HUES48 (cell line): ENCODE measurements at regions not wholly inside any gene's neighbourhood (a gene's known extent, or its start where the extent isn't known, plus 50 kb on each side); places are given as distances from the start of the nearest gene placed in this dataset.

Experiments
- H3K27ac ChIP-seq: one replicate; pipeline ENCODE4 v1.7.0; 2013; ENCODE audit warnings: low read depth, low read length, inconsistent platforms
- H3K27me3 ChIP-seq: 2 replicates; pipeline ENCODE4 v1.6.1; 2013; ENCODE audit warnings: mild to moderate bottlenecking, low read length; ENCODE audit not compliant: control insufficient read depth, insufficient read depth
- H3K36me3 ChIP-seq: 2 replicates; pipeline ENCODE4 v1.6.1; 2013; ENCODE audit warnings: low read length; ENCODE audit not compliant: control insufficient read depth, insufficient read depth
- H3K4me1 ChIP-seq: 2 replicates; pipeline ENCODE4 v1.6.1; 2013; ENCODE audit warnings: mild to moderate bottlenecking, low read length; ENCODE audit not compliant: control insufficient read depth, insufficient read depth
- H3K4me3 ChIP-seq: 2 replicates; pipeline ENCODE4 v1.5.1; 2013; ENCODE audit warnings: mild to moderate bottlenecking, low read depth, low read length
- H3K9ac ChIP-seq: 2 replicates; pipeline ENCODE4 v1.6.1; 2013; ENCODE audit warnings: mild to moderate bottlenecking, low read depth, low read length, moderate library complexity
- H3K9me3 ChIP-seq: 2 replicates; pipeline ENCODE4 v1.6.1; 2013; ENCODE audit warnings: low read length; ENCODE audit not compliant: control insufficient read depth, insufficient read depth

DNA sequence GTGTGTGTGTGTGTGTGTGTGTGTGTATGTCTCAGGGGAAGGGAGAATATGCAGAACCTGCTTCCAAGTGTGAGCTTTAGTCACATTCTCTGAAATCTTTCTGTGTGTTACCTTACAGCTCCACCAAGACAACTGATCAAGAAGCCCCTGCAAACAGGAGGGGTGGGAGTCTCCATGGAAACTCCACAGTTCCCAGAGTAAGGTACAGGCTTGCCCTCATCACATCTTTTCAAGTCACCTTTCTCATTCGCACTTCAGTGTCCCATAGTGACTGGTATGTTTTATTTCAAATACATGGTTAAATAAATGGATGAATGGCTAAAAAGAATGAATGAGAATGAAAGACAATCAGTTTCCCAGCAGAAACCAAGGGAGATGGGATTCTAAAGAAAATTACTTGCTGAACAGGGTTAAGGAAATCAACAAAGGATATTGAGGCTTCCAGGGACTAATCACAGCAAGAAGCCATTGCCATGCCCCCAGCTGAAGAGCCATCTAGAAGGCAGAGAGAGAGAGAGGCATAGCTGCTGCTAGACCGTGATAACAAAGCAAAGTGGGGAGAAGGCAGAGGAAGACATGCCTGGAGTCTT is 987.2 kb upstream of the CELF4 start:
- peak overlapping the region; percentile 69 for H3K27ac ChIP-seq
- H3K9me3 ChIP-seq = no peaks in the 10 kb centered on the region
- H3K36me3 ChIP-seq = no peaks in the 10 kb centered on the region
- peaks cover 38% of the 10 kb centered on the region for H3K4me1 ChIP-seq
- H3K9ac ChIP-seq = no peak overlapping the region
- H3K4me3 ChIP-seq = no peak overlapping the region
- no peaks in the 10 kb centered on the region for H3K27me3 ChIP-seq

DNA sequence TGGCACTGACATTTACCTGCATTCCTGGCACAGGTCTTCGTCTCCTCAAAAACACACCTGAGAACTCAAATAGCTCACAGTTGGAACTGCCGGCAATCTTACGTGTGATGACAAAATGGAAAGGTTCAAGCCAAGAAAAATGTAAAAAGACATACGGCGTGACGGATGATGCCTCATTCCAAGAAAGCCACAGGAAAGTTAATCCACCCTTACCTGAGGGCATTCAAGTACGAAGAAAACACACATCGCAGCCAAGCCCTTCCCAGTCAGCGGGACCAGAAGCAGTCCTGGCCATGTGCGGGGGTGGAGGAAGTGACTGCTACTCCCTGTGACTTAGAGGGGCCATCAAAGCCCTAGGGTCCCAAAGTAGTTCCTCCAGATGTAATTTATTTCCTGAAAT is 986.3 kb upstream of the CELF4 start:
- Histone ChIP-seq H3K27ac (no peak overlapping the region), H3K4me1 (peaks cover 38% of the 10 kb centered on the region), H3K9me3 (no peaks in the 10 kb centered on the region), H3K9ac (no peak overlapping the region), H3K36me3 (no peaks in the 10 kb centered on the region), H3K4me3 (no peak overlapping the region), H3K27me3 (no peaks in the 10 kb centered on the region)

DNA sequence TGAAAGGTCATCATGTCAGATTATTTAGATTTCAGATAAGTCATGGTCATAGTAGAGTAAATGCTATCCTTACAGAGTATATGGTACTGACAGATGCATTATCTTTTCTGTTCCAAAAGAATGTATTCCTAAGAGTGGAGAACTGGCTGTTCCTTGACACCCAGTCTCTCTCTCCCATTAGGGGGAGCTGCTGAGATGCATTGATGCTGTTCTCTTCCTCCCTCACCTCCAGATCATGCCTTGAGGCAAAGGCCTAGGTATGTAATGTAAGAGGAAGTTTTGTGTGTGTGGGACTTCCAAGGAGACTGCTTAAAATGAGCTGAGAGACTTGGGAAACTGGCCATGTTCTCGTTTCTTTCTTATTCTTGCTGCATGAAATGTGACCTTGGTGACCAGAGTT is 979.5 kb upstream of the CELF4 start:
- H3K9me3 ChIP-seq = no peaks in the 10 kb centered on the region
- no peaks in the 10 kb centered on the region for H3K27me3 ChIP-seq
- H3K4me3 ChIP-seq = no peak overlapping the region
- H3K36me3 ChIP-seq = no peaks in the 10 kb centered on the region
- H3K27ac ChIP-seq = no peak overlapping the region
- no peak overlapping the region for H3K9ac ChIP-seq
- no peaks in the 10 kb centered on the region for H3K4me1 ChIP-seq

DNA sequence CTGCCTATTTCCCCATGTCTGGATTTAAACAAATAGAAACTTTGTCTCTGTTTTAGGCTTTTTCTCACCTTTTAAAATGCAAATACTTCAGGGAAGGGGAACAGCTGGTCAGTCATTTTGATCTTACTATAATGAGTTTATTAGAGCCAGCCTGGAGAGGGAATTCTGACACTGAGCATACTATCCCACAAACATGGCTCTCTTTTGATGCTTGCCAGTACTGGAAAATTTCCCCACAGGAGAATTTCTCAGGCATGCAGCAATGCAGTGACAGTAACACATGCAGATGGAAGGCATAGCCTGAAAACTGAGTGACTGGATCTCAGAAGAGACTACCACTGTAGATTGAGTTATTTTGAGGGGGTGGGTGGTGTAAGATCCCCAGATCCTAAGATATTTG is 974.3 kb upstream of the CELF4 start:
- no peaks in the 10 kb centered on the region for H3K27me3 ChIP-seq
- H3K9me3 ChIP-seq = no peaks in the 10 kb centered on the region
- no peak overlapping the region for H3K9ac ChIP-seq
- H3K4me3 ChIP-seq = no peak overlapping the region
- peaks cover 6% of the 10 kb centered on the region; the same call in 1 of the 2 replicates for H3K4me1 ChIP-seq
- no peaks in the 10 kb centered on the region for H3K36me3 ChIP-seq
- no peak overlapping the region for H3K27ac ChIP-seq

DNA sequence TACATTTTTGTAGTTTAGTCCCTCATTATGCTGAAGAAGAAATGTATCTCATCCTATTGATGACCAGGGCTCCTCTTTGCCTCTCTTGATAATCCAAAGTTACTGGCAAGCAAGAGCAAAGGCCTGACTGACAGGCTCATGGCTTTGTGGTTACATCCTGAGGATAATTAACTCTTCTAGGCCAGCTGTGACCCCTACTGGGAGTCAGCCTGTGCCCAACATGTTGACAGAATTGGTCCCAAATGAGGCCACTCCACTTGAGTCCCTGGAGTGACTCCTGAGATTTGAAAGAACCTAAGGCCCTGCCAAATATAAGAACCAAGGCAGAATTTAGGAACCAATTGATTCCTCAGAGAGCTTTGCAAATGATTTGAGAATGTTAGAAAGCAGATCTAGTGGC is 973.8 kb upstream of the CELF4 start:
- no peaks in the 10 kb centered on the region for H3K36me3 ChIP-seq
- no peak overlapping the region for H3K9ac ChIP-seq
- peaks cover 6% of the 10 kb centered on the region; the same call in 1 of the 2 replicates for H3K4me1 ChIP-seq
- H3K27ac ChIP-seq = no peak overlapping the region
- H3K9me3 ChIP-seq = no peaks in the 10 kb centered on the region
- H3K4me3 ChIP-seq = no peak overlapping the region
- H3K27me3 ChIP-seq = no peaks in the 10 kb centered on the region

DNA sequence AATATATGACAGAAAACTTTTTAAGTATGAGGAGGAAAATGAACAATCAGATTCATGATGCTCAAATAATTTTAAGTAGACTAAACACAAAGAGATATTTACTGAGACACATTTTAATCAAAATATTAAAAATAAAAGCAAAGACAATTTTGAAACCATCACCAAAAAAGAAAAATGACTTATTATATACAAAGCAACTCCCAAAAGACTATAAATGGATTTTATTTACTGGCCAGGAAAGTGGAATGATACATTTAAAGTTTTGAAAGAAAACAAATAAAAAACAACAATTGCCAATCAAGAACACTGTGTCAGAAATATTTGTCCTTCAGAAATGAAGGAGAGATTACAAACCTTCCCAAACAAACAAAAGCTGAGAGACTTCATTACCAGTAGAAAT is 968.5 kb upstream of the CELF4 start:
- Histone ChIP-seq H3K9ac (no peak overlapping the region), H3K36me3 (no peaks in the 10 kb centered on the region), H3K4me1 (no peaks in the 10 kb centered on the region), H3K9me3 (no peaks in the 10 kb centered on the region), H3K27me3 (no peaks in the 10 kb centered on the region), H3K27ac (no peak overlapping the region), H3K4me3 (no peak overlapping the region)

DNA sequence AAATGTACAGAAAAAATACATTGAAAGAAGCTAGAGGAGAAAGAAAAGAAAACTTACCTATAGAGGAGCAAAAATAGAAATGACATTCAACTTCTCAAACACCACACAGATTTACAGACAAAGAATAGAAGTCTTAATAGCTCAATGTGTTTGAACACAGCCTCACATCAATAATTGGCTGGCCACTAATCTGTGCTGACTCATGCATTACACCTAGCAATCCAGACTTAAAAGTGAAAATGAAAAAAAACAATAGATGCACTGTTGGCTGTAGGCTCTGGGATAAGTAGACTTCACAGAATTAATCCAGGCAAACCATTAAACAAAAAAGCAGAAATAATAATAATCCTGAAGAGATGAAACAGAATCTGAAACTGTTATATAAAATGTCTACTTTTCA is 961.3 kb upstream of the CELF4 start:
- Histone ChIP-seq H3K27ac (no peak overlapping the region), H3K36me3 (no peaks in the 10 kb centered on the region), H3K4me1 (no peaks in the 10 kb centered on the region), H3K9ac (no peak overlapping the region), H3K27me3 (no peaks in the 10 kb centered on the region), H3K4me3 (no peak overlapping the region), H3K9me3 (no peaks in the 10 kb centered on the region)

DNA sequence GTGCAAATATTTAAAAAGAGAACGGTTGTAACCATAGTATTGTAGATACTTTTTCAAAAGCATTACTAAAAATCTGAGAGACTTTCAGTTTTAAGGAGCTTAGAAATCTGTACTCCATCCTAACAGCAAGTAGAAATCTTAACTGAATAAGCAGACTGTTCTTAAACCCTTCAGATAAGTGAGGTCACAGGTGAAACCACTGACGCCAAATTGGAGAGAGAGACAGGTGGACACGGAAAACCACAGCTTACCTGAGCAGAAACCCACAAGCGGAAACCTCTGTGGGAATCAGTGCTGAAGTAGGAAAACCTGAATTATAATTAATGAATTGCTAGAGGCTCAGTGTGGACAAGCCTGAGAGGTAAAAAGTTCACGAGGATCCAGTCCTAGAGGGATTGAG is 959.4 kb upstream of the CELF4 start:
- Histone ChIP-seq H3K9me3 (no peaks in the 10 kb centered on the region), H3K36me3 (no peaks in the 10 kb centered on the region), H3K9ac (no peak overlapping the region), H3K4me1 (no peaks in the 10 kb centered on the region), H3K27me3 (no peaks in the 10 kb centered on the region), H3K4me3 (no peak overlapping the region), H3K27ac (no peak overlapping the region)

DNA sequence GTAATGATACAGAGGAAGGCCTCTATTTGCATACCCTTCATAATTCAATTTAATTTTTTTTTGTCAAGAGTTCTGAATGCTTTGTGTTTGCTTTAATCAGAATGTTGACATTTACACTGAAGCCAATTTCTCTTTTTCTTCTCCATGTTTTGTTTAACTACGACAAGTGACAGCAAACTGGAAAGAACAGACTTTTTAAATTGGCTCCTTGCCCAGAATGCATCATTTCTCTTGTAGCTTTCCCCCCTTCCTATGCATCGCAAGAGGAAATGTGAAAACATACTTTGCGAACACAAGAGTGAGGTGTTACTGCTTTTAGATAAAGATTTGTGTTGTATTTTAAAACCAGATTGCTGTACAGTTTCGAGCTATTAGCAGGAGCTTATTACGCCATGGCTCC is 955.2 kb upstream of the CELF4 start:
- H3K36me3 ChIP-seq = no peaks in the 10 kb centered on the region
- H3K27me3 ChIP-seq = no peaks in the 10 kb centered on the region
- peaks cover 8% of the 10 kb centered on the region; the same call in 1 of the 2 replicates for H3K4me1 ChIP-seq

DNA sequence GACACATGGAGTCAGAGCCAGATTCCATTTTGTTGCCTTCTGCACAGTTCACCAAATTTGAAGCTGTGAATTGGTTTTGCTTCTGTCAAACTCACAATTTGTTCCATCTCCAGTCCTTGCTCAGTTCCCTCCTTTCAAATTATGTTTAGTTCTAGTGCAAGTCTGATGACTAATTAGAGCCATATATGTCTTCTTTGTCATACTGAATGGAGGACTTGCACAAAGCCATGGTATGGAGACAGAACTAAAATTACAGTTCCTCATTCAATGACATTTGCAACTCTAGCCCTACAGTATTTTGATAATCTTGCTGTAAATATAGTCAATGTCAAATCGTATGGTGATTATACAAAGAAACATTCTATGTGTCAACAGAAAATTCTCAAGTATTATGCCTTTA is 936.9 kb upstream of the CELF4 start:
- Histone ChIP-seq H3K4me1 (no peaks in the 10 kb centered on the region), H3K4me3 (no peak overlapping the region), H3K36me3 (no peaks in the 10 kb centered on the region), H3K27ac (no peak overlapping the region), H3K27me3 (no peaks in the 10 kb centered on the region), H3K9me3 (no peaks in the 10 kb centered on the region), H3K9ac (no peak overlapping the region)

More for the DNA sequence above, 955.2 kb upstream of the CELF4 start:
- H3K27ac ChIP-seq = no peak overlapping the region
- H3K9ac ChIP-seq = no peak overlapping the region
- no peak overlapping the region for H3K4me3 ChIP-seq
- H3K9me3 ChIP-seq = no peaks in the 10 kb centered on the region

DNA sequence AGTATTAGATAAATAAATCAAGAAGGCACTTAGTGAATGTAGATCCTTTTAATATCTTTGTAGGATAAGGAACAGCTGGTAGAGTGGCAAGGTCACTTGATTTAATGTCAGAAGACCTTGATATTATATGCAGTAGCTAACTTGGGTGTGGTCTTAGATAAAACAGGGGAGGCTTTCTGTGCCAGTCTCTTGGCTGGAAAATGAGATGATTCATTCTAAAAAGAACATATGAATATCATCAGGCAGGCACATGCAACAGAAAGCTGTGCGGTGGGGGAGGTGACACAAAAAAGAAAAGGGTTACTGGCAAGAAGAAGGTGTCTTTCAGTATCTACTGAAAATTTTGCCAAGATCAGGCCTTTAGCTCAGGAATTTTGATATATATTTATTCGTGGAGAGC is 931.7 kb upstream of the CELF4 start:
- H3K4me3 ChIP-seq = no peak overlapping the region
- H3K9ac ChIP-seq = no peak overlapping the region
- no peak overlapping the region for H3K27ac ChIP-seq
- no peaks in the 10 kb centered on the region for H3K9me3 ChIP-seq
- no peaks in the 10 kb centered on the region for H3K4me1 ChIP-seq
- no peaks in the 10 kb centered on the region for H3K27me3 ChIP-seq
- H3K36me3 ChIP-seq = no peaks in the 10 kb centered on the region
